GM12892 (cell line): ENCODE measurements at regions not wholly inside any gene's neighbourhood (a gene's known extent, or its start where the extent isn't known, plus 50 kb on each side); places are given as distances from the start of the nearest gene placed in this dataset.

Experiments
- POLR2A ChIP-seq: IDR thresholded peaks from 2 replicates; pipeline ENCODE4 v1.6.1; 2011; ENCODE audit warnings: low read depth, low read length, control low read depth
- POLR2AphosphoS5 ChIP-seq: IDR thresholded peaks from 2 replicates; pipeline ENCODE4 v1.6.1; 2011; ENCODE audit warnings: low read depth, low read length, control low read depth

- TF ChIP-seq POLR2A (no peak), POLR2AphosphoS5 (no peak)
These were observed 275.3 kb upstream of the CDH6 start for GRCh38 chr5:30918171-30918570.
